K562 (cell line): ENCODE measurements at regions not wholly inside any gene's neighbourhood (a gene's known extent, or its start where the extent isn't known, plus 50 kb on each side); places are given as distances from the start of the nearest gene placed in this dataset.
A peak's percentile ranks its signal among the peaks of the same experiment; 100 is the strongest.

Source experiments
- ATAC-seq: fragments of 200-7000 bp; cut with Tn5 transposase; 3 replicates; pipeline ENCODE4 v1.9.1; 2020; ENCODE audit warnings: moderate library complexity
- BruUV-seq: library from RNA; stranded (reverse); fragments of 400-500 nt; replicated peaks from 2 replicates; lab custom pipeline; 2021; lab: Mats Ljungman, UMichigan
- CTCF ChIA-PET: fragments of 300-600 bp; formaldehyde crosslinking; extraction: SDS; loops from one replicate; lab custom pipeline; 2021; ENCODE audit warnings: low intra/inter-chr PET ratio; lab: Yijun Ruan, JAX
- POLR2A ChIA-PET: fragments of 300-600, 350-650 bp; sonication (Branson Sonifier 250); formaldehyde crosslinking; extraction: SDS; loops from one replicate; lab custom pipeline; 2021; ENCODE audit warnings: antibody characterized with exemption, inconsistent platforms; lab: Yijun Ruan, JAX
- DNase-seq, 4 experiments: peaks; one replicate each; pipeline versions ENCODE4 v3.0.0 to v3.0.0-alpha.2; 2011 to 2018; ENCODE audit warnings: low spot score in 3 of 4, mixed read lengths in 3 of 4; ENCODE audit errors: extremely low read depth in 1 of 4
- FAIRE-seq: peaks from 2 replicates; lab custom pipeline; 2011; peaks lifted over from hg19 to GRCh38; lab: Jason Lieb, UNC
- H2AFZ ChIP-seq: 2 replicates; pipeline ENCODE4 v1.6.0; 2011; ENCODE audit warnings: low read depth, low read length, control low read depth, inconsistent platforms
- H3K27ac ChIP-seq: fragments of 200-600 bp; 3 replicates; pipeline ENCODE4 v1.8.0; 2011; ENCODE audit warnings: low read depth, mild to moderate bottlenecking, control low read depth, inconsistent platforms, low read length, moderate library complexity, mixed read lengths; ENCODE audit errors: extremely low read depth
- H3K27me3 ChIP-seq, 2 experiments: fragments of 300-600 bp in 1 of 2; 2 replicates in 1 of 2; 3 replicates in 1 of 2; pipeline versions ENCODE4 v1.6.0 to v1.8.0; 2011; ENCODE audit warnings: inconsistent platforms in 2 of 2, low read length in 2 of 2, mild to moderate bottlenecking in 1 of 2, mixed read lengths in 1 of 2, moderate library complexity in 1 of 2; ENCODE audit not compliant: control insufficient read depth in 2 of 2, insufficient read depth in 2 of 2
- H3K36me3 ChIP-seq: fragments of 300-600 bp; 3 replicates; pipeline ENCODE4 v1.8.0; 2011; ENCODE audit warnings: mild to moderate bottlenecking, low read length, inconsistent platforms; ENCODE audit not compliant: control insufficient read depth, insufficient read depth
- H3K4me1 ChIP-seq, 2 experiments: fragments of 200-600 bp in 1 of 2; replicated peaks in 1 of 2; 2 replicates in 1 of 2; 3 replicates in 1 of 2; pipeline versions ENCODE4 v1.5.1 to v1.8.0; 2011; ENCODE audit warnings: inconsistent platforms in 2 of 2, low read length in 2 of 2, mild to moderate bottlenecking in 1 of 2, mixed read lengths in 1 of 2, moderate library complexity in 1 of 2; ENCODE audit not compliant: control insufficient read depth in 2 of 2, insufficient read depth in 2 of 2
- H3K4me2 ChIP-seq: 2 replicates; pipeline ENCODE4 v1.6.1; 2011; ENCODE audit warnings: low read length, control low read depth, inconsistent platforms, mixed read lengths; ENCODE audit not compliant: insufficient read depth
- H3K4me3 ChIP-seq: fragments of 200-600 bp; sonication (generic), shearing (Covaris generic); 2 replicates; pipeline ENCODE4 v1.5.1; 2016; ENCODE audit warnings: control low read depth, inconsistent platforms
- H3K79me2 ChIP-seq: fragments of 200-600 bp; 3 replicates; pipeline ENCODE4 v1.8.0; 2011; ENCODE audit warnings: low read length, inconsistent platforms; ENCODE audit not compliant: control insufficient read depth, insufficient read depth
- H3K9ac ChIP-seq, 2 experiments: 2 replicates each; pipeline versions ENCODE4 v1.6.0 to v1.6.1; 2011; ENCODE audit warnings: low read depth in 2 of 2, low read length in 2 of 2, control low read depth in 1 of 2, inconsistent platforms in 1 of 2, mild to moderate bottlenecking in 1 of 2, mixed read lengths in 1 of 2; ENCODE audit not compliant: insufficient read depth in 1 of 2
- H3K9me1 ChIP-seq: one replicate; pipeline ENCODE4 v1.6.0; 2011; ENCODE audit warnings: inconsistent platforms, mild to moderate bottlenecking, low read length, moderate library complexity; ENCODE audit not compliant: control insufficient read depth, insufficient read depth
- H3K9me3 ChIP-seq: replicated peaks from 2 replicates; pipeline ENCODE4 v1.5.1; 2011; ENCODE audit warnings: low read depth, low read length, inconsistent platforms; ENCODE audit not compliant: control insufficient read depth, insufficient read depth
- H4K20me1 ChIP-seq: replicated peaks from 2 replicates; pipeline ENCODE4 v1.6.1; 2011; ENCODE audit warnings: low read length, inconsistent platforms, mixed read lengths; ENCODE audit not compliant: control insufficient read depth, insufficient read depth
- FOXK2 ChIP-seq, 2 experiments: fragments of 450-650 bp; IDR thresholded peaks in 1 of 2; conservative IDR thresholded peaks in 1 of 2; 2 replicates each; pipeline ENCODE4 v1.6.1; 2016; ENCODE audit warnings: low read depth in 2 of 2, mild to moderate bottlenecking in 1 of 2
- REST ChIP-seq, 2 experiments: fragments of 450-650 bp; formaldehyde crosslinking in 1 of 2; IDR thresholded peaks; 2 replicates each; pipeline versions ENCODE4 v1.4.0 to v1.6.1; 2014 to 2020; ENCODE audit warnings: mild to moderate bottlenecking in 2 of 2, borderline replicate concordance in 1 of 2, low read depth in 1 of 2
- WGBS: fragments of 100-300 bp; shearing (Covaris generic); methylation state at CpG from one replicate; pipeline ENCODE4 v1.1.6; 2016; ENCODE audit warnings: low coverage, mixed read lengths; ENCODE audit not compliant: insufficient coverage; ENCODE audit errors: missing lambda C conversion rate; 5-methylcytosine and 5-hydroxymethylcytosine counted together
- in situ Hi-C: fragments of 300-500 bp; cut with MboI; formaldehyde crosslinking; loops from 4 replicates; pipeline ENCODE4 v1.15.0; 2018; ENCODE audit warnings: inconsistent platforms, mixed read lengths
- intact Hi-C: fragments of 100-400 bp; cut with micrococcal nuclease; formaldehyde crosslinking; loops from 2 replicates; pipeline ENCODE4 v1.14.2; 2022

DNA sequence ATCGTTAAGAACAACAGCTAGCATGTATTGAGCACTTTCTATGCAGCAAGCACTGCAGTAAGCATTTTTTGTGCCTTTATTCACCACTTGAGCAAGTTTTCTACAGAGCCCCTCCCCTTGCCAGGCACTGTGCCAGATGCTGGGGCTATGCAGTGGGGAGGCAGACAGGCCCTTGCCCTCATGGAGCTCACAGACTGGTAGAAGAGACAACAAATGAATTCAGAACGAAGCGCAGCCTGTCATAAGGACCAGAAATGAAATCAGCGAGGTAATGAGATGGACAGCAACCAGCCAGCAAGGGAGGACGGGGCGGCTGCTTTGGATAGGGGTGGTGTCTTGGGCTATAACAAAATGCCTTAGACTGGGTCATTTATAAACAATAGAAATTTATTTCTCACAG, 68.8 kb downstream of the C9orf50 start:
- no peaks in the 10 kb centered on the region for H3K79me2 ChIP-seq
- H3K4me3 ChIP-seq = no peak overlapping the region
- H3K4me2 ChIP-seq = no peak overlapping the region
- POLR2A ChIA-PET = interaction anchor here (0.6 to 1.8 kb wide), 3 partner anchors 28 to 47 kb away, joined by 3 read pairs; no protein-coding TSS in a partner anchor
- H3K9me3 ChIP-seq = no peaks in the 10 kb centered on the region
- WGBS = 34% methylated on average over 6 of the region's 6 CpGs
- no peak for TF ChIP-seq FOXK2 (conservative IDR thresholded peaks at IDR 0.05 in 1 of 2, IDR thresholded peaks at IDR 0.05 in 1 of 2; ENCODE audit: low read depth in 2 of 2)
- TF ChIP-seq REST (IDR thresholded peaks at IDR 0.05; ENCODE audit: borderline replicate concordance) = 0 out of 2 replicates have a peak, but pooled peaks have one; percentile 3
- no peak for TF ChIP-seq REST (CRISPR knock-in tag; IDR thresholded peaks at IDR 0.05; ENCODE audit: low read depth)
- TF ChIP-seq, all 486 proteins: peak for 1
- in situ Hi-C loops = no loop called here
- Histone ChIP-seq H4K20me1 (no peaks in the 10 kb centered on the region), H3K36me3 (no peaks in the 10 kb centered on the region), H2AFZ (no peak overlapping the region), H3K9me1 (no peaks in the 10 kb centered on the region), H3K27ac (no peak overlapping the region), H3K9ac (no peak overlapping the region), H3K4me1 (peaks cover 0 to 14% of the 10 kb centered on the region in 2 experiments; a peak in 2 of 5 replicates), H3K27me3 (peaks cover 3 to 36% of the 10 kb centered on the region in 2 experiments; a peak in 3 of 5 replicates)
- no peak for ATAC-seq
- no peak for DNase-seq
- no TSS peak for BruUV-seq
- intact Hi-C loops = loop anchor here (10.0 kb wide), 1 partner anchor 53 kb away; no protein-coding TSS in a partner anchor
- CTCF ChIA-PET = no interaction called here
- no peak for FAIRE-seq
